KMS-11 (cell line): ENCODE measurements at regions not wholly inside any gene's neighbourhood (a gene's known extent, or its start where the extent isn't known, plus 50 kb on each side); places are given as distances from the start of the nearest gene placed in this dataset.

Source experiments
- H2AFZ ChIP-seq: fragments of 200-600 bp; sonication (generic); 2 replicates; pipeline ENCODE4 v1.6.1; 2016; ENCODE audit warnings: antibody characterized with exemption, mixed run types, low read depth
- H3K27ac ChIP-seq: fragments of 200-600 bp; sonication (generic); 2 replicates; pipeline ENCODE4 v1.6.1; 2016; ENCODE audit warnings: mild to moderate bottlenecking, mixed run types
- H3K27me3 ChIP-seq: fragments of 200-600 bp; sonication (generic); 2 replicates; pipeline ENCODE4 v1.6.1; 2017; ENCODE audit warnings: mild to moderate bottlenecking, low read depth, mixed run types, moderate library complexity; ENCODE audit not compliant: insufficient read depth
- H3K36me3 ChIP-seq: fragments of 200-600 bp; sonication (generic); 2 replicates; pipeline ENCODE4 v1.6.1; 2017; ENCODE audit warnings: mild to moderate bottlenecking, mixed run types; ENCODE audit not compliant: insufficient read depth
- H3K4me1 ChIP-seq: fragments of 200-600 bp; sonication (generic); 2 replicates; pipeline ENCODE4 v1.6.1; 2016; ENCODE audit warnings: mild to moderate bottlenecking, low read depth, mixed run types; ENCODE audit not compliant: poor library complexity, severe bottlenecking
- H3K4me2 ChIP-seq: fragments of 200-600 bp; sonication (generic); 2 replicates; pipeline ENCODE4 v1.7.0; 2016; ENCODE audit warnings: mild to moderate bottlenecking, mixed run types
- H3K4me3 ChIP-seq: fragments of 200-600 bp; sonication (generic); IDR thresholded peaks from 2 replicates; pipeline ENCODE4 v1.6.1; 2017; ENCODE audit warnings: low read depth, low read length, mixed read lengths; ENCODE audit not compliant: insufficient read depth
- H3K79me2 ChIP-seq: fragments of 200-600 bp; sonication (generic); 2 replicates; pipeline ENCODE4 v1.6.1; 2016; ENCODE audit warnings: low read depth, mixed run types; ENCODE audit not compliant: insufficient read depth
- H3K9ac ChIP-seq: fragments of 200-600 bp; sonication (generic); 2 replicates; pipeline ENCODE4 v1.6.1; 2016; ENCODE audit warnings: mild to moderate bottlenecking, mixed run types
- H4K20me1 ChIP-seq: fragments of 200-600 bp; sonication (generic); 2 replicates; pipeline ENCODE4 v1.6.1; 2016; ENCODE audit warnings: mild to moderate bottlenecking, mixed run types; ENCODE audit not compliant: insufficient read depth
- TF ChIP-seq, protein P1 (sequence below): fragments of 200-600 bp; sonication (generic); conservative IDR thresholded peaks from 2 replicates; pipeline ENCODE4 v1.6.1; 2017; ENCODE audit warnings: low read depth, mild to moderate bottlenecking, antibody characterized with exemption, low read length, moderate library complexity, mixed read lengths

- H3K27ac ChIP-seq: peak overlapping the region; percentile 63; the same call in 1 of the 2 replicates
- H3K36me3 ChIP-seq: no peaks in the 10 kb centered on the region
- H3K4me2 ChIP-seq: peak overlapping the region; percentile 74; the same call in 1 of the 2 replicates
- H3K27me3 ChIP-seq: no peaks in the 10 kb centered on the region
- no peaks in the 10 kb centered on the region for H4K20me1 ChIP-seq
- H3K79me2 ChIP-seq: no peaks in the 10 kb centered on the region
- no peak overlapping the region for H2AFZ ChIP-seq
- H3K9ac ChIP-seq: no peak overlapping the region
- H3K4me3 ChIP-seq: no peak overlapping the region
- peaks cover 100% of the 10 kb centered on the region for H3K4me1 ChIP-seq
- TF ChIP-seq, protein P1, sequence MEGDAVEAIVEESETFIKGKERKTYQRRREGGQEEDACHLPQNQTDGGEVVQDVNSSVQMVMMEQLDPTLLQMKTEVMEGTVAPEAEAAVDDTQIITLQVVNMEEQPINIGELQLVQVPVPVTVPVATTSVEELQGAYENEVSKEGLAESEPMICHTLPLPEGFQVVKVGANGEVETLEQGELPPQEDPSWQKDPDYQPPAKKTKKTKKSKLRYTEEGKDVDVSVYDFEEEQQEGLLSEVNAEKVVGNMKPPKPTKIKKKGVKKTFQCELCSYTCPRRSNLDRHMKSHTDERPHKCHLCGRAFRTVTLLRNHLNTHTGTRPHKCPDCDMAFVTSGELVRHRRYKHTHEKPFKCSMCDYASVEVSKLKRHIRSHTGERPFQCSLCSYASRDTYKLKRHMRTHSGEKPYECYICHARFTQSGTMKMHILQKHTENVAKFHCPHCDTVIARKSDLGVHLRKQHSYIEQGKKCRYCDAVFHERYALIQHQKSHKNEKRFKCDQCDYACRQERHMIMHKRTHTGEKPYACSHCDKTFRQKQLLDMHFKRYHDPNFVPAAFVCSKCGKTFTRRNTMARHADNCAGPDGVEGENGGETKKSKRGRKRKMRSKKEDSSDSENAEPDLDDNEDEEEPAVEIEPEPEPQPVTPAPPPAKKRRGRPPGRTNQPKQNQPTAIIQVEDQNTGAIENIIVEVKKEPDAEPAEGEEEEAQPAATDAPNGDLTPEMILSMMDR: no peak
These were observed 181.3 kb upstream of the SLC38A2 start for GRCh38 chr12:46553911-46554310.

- Histone ChIP-seq H2AFZ (no peak overlapping the region), H3K4me3 (no peak overlapping the region), H3K9ac (no peak overlapping the region), H3K36me3 (no peaks in the 10 kb centered on the region), H3K79me2 (no peaks in the 10 kb centered on the region), H3K4me1 (peaks cover 100% of the 10 kb centered on the region), H3K27ac (no peak overlapping the region), H3K4me2 (no peak overlapping the region), H3K27me3 (no peaks in the 10 kb centered on the region), H4K20me1 (no peaks in the 10 kb centered on the region)
- TF ChIP-seq, protein P1: no peak
These were observed 180.7 kb upstream of the SLC38A2 start for GRCh38 chr12:46553266-46553665.

- Histone ChIP-seq H3K4me3 (no peak overlapping the region), H3K27me3 (no peaks in the 10 kb centered on the region), H3K79me2 (no peaks in the 10 kb centered on the region), H2AFZ (peak overlapping the region; percentile 58; the same call in 1 of the 2 replicates), H3K27ac (peak overlapping the region; percentile 91), H3K4me2 (peak overlapping the region; percentile 88), H4K20me1 (no peaks in the 10 kb centered on the region), H3K9ac (peak overlapping the region; percentile 43; the same call in 1 of the 2 replicates), H3K36me3 (no peaks in the 10 kb centered on the region), H3K4me1 (peaks cover 96% of the 10 kb centered on the region)
- TF ChIP-seq, protein P1: no peak
These were observed 177.8 kb upstream of the SLC38A2 start for GRCh38 chr12:46550266-46550879.

DNA sequence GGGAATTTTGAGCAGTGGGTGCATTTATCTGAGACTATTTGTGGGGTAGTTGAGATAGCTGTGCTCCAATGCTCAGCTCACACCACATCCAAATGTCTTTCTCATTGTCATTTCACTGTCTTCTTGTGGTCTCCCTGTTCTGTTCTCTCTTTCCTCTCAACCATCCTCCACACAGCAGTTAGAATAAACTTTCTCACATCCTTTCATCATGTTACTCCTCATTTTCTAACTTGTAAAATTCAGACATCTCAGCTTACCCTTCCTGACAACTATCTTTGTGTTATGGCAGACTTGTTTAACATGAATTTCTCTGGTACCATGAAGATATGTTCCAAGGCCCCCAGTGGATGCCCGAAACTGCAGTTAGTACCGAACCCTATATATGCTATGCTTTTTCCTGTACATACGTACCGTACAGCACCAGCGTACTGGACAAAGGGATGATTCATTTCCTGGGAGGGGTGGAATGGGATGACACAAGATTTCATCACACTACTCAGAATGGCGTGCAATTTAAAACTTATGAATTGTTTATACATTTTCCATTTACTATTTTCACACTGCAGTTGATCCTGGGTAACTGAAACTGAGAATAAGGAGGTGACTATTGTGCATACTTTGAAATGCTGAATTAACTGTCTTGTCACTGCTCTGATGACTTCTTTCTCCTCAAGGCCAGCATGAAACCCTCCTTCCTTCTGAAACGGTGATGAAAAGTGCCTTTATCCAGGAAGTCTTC is 177.1 kb upstream of the SLC38A2 start:
- Histone ChIP-seq H3K4me1 (peaks cover 89% of the 10 kb centered on the region), H3K79me2 (no peaks in the 10 kb centered on the region), H3K36me3 (no peaks in the 10 kb centered on the region), H3K27ac (peak overlapping the region; percentile 91), H3K4me2 (peak overlapping the region; percentile 88), H3K27me3 (no peaks in the 10 kb centered on the region), H3K4me3 (no peak overlapping the region), H2AFZ (peak overlapping the region; percentile 58; the same call in 1 of the 2 replicates), H3K9ac (peak overlapping the region; percentile 43; the same call in 1 of the 2 replicates), H4K20me1 (no peaks in the 10 kb centered on the region)
- TF ChIP-seq, protein P1: no peak
